HS-27A (cell line): ENCODE measurements at regions not wholly inside any gene's neighbourhood (a gene's known extent, or its start where the extent isn't known, plus 50 kb on each side); places are given as distances from the start of the nearest gene placed in this dataset.

Experiments
- DNase-seq: peaks from one replicate; pipeline ENCODE4 v3.0.0-alpha.2; 2012; ENCODE audit warnings: low read depth, missing footprints

DNA sequence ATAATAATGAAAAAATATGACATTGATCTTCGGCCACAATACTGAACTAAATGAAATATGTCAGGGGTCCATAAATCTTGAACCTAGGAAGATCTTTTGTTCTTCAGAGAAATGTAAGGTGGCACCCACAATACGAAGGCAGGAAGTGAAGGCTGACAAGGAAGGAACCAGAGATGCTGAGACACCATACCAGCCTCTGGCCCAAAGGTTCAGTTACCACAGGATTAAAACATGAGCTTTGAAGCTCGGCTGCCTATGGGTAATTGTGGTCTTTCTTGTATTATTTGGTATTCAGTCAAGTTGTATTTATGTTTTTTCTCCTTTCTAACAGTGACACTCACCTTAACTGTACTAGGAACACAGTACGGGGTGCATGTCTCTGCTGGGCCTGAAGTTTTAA is 448.8 kb upstream of the SETBP1 start:
- DNase-seq, result no peak

DNA sequence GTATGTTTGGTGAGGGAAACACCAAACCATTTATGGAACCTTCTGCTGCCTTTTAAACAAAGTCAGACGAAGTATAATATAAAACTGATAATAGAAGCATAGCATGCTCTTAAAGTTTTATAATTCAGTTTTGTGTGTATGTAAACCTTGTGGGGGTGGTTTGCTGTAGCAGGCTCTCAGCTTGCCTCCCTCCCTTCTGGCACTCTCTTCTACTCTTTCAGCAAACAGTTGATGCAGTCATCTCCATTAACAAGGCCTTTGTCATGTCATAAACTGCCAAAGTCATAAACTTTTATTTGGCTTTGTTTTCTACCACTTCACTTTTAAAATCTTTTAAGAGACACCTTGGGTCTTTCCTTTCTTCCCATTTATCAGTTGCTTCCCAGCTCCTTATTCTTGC is 448.2 kb upstream of the SETBP1 start:
- no peak for DNase-seq

DNA sequence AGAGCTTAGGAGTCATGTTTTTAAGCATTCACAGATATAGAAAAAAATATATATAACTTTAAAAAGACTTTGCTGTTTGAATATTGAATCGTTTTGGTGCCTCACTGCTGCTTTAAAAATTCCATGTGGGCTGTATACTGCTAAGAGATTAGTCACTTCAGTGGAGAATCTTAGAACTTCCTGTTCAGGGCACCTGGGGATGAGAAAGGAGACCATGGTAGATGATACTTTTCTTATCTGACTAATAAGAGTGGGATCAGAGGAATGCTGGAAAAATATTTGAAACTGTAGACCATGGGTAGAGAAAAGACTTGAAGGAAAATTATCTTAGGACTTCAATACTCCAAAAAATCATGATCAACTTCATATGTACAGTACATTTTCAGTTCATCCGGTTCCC is 442.2 kb upstream of the SETBP1 start:
- DNase-seq, result peak; percentile 3

DNA sequence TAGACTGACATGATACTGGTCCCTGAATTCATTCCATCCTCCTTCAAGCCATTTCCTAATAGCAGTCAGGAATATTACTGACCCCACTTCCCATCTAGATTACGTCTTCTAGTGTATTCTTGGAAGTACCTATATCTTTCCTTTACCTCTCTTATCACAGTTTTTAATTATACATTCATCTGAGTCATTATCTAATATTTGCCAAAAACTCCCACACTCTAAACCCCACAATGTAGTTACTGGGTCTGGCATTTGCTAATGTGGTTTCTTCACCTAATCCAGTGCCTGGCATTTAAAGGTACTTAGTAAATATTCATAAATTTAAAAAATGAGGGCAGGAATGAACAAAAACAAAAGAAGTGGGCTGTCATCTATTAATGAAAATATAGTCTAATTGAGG is 441.8 kb upstream of the SETBP1 start:
- no peak for DNase-seq

DNA sequence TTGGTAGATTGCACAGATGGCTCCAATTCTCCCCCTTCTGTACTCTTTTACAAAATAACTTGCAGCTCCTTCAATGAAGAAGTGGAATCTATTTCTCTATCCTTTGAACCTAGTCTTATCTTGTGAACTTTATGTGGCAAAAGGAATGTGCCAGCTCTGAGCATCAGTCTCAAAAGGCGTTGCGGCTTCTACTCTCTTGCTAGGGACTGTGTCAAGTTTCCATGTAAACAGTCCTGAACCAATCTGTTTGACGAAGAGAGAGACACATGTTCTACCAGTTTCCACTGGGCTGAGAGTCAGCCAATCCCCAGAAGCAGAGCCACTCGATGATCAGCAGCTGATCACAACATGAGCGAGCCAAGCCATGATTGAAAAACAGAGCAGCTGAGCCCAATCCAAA is 439.7 kb upstream of the SETBP1 start:
- DNase-seq, result no peak

DNA sequence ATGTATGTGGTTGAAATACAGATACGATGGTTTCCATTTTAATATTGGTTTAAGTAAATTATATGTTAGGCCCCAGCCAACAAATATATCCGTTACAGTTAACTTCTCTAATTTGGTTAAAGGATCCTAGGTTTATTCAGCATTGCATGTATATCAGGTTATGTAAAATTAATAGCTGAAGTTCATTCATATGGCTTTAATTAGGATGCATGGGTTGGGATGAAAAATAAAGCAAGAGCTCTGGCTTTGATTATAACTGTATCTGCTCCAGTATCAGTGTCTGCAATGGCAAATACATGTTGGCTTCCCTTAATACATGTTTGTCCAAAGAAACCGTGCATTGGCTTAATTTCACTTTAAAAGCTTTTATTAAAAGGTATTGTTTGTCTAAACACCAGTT is 435.7 kb upstream of the SETBP1 start:
- DNase-seq, result no peak

DNA sequence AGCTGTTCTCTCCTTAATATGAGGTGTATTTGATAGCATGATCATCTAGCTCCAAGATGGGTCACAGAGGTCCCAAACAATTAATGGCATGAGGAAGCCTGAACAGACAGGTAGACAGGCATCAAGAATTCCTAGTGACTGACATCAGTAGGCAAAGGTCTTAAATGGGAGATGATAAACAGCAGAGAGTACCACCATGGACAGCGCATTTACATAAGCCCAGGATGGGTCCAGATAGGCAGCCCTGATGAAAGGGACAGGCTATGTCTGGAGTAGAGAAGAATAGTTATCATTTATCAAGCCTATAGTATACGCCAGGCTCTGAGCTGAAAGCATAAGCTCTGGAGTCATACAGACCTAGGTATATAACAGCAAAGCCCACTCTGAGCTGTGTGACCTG is 434.7 kb upstream of the SETBP1 start:
- DNase-seq, result no peak

DNA sequence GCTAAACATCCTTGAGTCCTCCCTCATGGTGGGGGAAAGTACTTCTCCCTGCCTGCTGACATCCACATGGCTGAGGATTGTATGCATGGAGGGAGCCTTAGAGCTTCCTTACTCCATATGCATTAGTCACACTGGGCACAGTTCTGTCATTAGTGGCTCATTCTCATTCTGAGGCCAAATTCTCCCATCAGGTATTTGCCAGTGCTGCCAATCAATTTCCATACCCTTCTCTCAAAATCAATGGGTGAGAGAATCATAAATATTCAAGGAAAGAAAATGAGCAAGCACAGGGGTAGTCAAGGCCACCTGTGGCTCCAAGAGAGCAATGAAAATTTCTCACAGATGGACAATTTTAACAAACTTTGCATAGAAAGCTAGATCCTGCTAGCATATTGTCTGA is 422.6 kb upstream of the SETBP1 start:
- no peak for DNase-seq

DNA sequence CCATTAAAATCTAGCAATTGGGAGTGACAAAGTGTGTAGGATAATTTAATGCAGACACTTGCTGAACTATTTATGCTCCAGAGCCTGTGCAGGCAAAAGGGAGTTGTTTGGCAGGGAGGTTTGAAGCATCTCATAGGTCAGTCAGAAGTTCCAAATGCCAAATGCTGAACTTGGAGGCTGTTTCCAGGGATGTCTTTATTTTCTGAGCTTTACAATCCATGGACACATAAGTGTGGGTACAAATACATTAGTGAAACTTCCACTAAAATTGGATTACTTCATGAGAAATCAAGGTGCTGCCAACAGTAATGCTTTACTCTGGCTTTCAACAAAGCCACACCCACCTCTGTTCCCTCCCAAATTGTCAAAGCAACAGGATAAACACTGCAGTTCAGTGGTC is 422.1 kb upstream of the SETBP1 start:
- no peak for DNase-seq

DNA sequence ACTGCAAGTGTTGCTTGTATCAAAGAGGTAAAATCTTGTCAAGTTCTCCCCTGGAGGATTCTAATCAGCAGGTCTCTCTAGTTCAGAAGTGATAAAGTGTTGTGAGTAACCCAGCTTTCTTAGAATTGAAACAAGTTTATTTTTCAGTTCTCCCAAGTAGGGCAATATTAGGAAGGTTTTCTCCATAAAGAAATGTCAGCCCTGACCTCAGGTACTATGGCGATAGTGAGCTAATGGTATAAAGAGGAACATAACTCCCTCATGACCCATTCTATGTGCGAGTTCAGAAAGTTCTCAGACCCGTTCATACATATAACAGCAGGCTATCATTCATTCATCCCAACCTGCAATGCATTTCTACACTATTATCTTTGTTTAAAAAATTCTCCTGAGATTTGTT is 421.1 kb upstream of the SETBP1 start:
- no peak for DNase-seq

DNA sequence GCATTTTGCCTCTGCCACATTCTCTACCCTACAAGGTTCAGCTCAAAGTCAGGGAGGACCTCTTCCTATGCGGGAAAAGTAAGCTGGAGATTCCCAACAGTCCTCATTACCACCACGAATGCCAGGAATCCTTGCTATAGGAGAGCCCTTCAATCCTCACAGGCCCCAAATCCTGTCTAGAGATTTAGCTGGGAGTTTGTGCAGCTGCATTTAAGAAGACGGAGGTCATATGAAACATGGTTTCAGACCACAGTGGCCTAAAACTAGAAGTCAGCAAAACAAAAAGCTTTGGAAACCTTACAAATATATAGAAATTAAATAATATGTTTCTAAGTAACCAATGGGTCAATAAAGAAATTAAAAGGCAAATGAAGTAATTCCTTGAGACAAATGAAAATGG is 415.3 kb upstream of the SETBP1 start:
- no peak for DNase-seq

DNA sequence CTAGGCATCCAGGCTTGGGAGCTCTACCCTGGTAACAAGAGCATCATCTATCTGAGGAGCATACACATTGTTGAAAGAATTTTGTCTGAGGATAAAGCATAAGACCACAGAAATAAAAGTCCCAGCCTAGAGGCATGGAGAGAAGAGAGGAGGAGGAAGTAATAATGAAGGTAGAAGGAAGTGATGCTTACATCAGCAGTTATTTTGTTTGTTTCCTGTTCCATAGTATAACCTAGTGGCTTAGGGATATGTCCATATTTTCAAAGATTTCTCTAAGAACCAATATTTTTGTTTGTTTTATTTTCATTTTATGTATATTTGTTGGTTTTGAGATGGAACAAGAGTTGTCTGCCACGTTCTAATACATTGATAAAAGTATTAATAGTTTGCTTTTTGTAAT is 407.4 kb upstream of the SETBP1 start:
- DNase-seq, result no peak

DNA sequence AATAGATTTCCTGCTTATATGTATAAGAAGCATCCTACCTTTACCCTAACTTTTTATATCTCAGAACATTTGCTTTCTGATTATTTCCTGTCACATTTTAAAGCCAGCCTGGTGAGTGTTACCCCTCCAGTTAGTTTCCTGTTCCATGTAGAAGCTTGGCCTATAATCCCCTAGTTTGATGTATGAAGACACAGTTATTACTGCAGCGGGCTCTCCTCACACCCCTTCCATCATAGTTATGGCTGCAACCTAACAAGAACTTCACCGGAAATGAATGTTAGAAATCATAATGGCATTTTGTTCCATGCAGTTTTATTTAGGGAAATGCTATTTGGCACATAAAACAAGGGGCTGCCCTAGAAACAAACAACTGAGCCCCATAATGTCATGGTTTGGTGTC is 400.2 kb upstream of the SETBP1 start:
- no peak for DNase-seq

DNA sequence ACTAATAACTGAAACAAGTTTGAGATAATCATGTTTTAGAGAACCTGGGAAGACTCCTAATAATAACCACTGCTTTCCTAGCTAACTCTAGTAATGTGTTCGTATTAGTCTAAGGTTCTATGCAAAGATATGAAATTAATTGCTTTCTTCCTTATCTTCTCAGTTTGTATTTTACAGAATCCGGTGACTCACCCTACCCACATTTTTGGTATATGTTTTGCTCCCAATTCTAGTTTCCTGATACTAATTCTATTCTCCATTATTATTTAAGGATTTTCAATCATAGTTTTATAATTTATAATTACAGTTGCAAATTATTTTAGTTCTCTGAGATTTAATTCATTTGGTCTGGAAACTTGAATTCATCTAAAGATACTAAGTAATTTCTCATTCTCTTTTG is 394.6 kb upstream of the SETBP1 start:
- no peak for DNase-seq

DNA sequence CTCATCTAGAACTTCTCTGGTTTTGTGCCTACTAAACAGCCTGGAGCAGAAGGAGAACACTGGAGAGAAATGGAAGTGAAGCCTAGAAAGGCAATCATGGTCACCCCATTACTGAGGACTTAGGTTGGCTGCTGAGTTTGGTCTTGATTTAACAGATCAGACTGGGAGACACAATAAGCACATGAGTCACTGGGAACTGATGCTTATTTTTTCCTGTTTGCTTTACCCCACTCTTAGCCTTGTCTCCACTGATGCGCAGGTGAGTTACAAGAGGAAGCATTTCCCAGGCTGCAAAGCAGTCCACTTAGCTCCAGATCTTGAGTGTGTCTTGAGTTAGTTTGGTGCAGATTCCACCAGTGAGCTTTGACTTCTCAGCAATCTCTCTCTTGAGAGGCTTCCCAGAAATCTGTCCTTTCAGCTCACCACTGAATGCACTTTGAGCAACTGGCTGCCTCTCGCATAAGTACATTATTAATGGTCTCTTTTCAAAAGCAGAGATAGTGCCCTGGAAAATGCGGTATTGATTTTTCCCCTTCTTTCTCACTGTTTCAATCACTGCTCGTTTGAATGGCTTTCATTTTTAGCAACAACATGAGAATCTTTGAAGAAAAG is 390.2 kb upstream of the SETBP1 start:
- DNase-seq, result no peak

DNA sequence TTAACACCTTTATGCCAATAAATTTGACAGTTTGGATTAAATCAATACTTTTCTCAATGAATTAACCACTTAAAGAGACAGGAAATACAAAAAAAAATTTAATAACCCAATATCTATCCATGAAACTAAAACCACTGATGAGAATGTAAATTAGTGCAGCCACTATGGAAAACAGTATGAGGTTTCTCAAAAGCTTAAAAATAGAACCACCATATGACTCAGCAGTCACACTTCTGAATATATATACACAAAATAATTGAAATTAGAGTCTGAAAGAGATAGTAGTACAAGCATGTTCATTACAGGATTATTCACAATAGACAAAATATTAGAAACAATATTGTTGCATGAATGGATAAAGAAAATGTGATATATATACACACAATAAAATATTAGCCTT is 382.1 kb upstream of the SETBP1 start:
- no peak for DNase-seq

DNA sequence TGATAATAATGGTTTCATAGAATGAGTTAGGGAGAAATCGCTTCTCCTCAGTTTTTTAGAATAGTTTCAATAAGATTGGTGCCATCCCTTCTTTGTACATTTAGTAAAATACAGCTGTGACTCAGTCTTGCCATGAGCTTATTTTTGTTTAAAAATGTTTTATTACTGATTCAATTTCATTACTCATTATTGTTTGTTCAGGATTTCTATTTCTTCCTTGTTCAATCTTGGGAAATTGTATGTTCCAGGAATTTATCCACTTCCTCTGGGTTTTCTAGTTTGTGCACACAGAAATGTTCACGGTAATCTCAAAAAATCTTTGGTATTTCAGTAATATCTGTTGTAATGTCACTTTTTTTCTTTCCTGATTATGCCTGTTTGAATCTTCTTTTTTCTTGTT is 371.5 kb upstream of the SETBP1 start:
- DNase-seq, result peak; percentile 39

DNA sequence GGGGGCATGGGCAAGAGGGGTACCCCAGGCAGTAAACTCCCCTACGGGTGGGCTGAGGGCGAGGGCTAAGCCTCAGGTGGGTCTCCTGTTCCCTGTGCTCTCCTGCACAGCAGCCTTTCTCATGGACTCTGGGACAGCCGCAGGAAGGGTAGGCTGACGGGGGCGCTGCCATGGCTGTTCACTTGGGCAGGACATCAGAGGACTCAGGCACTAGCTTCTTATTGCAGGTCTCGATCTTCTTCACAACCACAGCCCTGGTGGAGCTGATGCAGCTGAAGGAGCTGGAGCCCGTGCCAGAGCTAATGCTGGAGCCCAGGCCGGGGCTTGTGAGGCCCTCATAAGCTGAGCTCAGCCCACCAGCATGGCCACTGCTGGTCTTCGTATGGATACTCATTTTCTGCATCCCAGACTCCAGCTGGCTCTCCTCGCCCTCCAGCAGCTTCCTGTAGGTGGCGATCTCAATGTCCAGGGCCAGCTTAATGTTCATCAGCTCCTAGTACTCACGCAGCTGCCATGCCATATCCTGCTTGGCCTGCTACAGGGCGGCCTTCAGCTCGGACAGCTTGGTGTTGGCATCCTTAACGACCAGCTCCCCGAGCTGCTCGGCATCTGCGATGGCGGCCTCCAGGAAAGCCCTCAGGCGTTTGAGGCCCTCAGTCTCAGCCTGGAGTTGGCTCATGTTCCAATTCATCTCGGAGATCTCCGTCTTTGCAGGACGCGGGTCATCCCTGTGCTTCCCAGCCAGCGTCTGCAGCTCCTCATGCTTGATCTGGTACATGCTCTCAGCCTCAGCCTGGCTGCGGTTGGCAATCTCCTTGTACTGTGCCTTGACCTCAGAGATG is 359.8 kb upstream of the SETBP1 start:
- no peak for DNase-seq

DNA sequence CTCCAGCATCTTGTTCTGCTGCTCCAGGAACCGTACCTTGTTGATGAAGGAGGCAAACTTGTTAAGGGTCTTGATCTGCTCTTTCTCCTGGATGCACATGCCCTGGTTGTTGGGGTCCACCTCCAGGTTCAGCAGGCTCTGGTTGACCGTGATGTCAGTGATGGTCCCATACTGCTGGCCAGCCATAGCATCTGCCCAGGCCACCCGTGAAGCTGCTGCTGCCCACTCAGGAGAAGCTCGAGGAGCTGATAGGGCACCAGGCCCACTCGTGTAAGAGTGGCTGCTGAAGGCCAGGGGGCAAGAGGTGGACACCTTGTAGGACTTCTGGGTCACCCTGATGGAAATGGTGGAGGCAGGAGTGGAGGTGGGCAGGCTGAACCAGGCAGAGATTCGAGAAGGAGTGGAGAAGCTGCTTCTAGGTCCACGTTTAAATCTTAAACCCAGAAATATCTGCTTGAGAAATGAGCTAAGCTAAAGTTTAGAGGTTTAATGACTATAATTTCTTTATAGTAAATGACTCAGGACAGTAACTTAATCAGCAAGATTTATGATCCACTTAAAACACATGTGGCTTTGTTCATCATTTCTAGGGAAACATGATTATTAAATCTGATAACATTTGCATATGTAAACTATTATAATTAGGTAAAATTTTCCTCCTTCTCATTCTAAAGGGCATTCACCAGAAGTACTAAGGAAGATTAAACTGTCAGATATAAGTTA is 358.7 kb upstream of the SETBP1 start:
- no peak for DNase-seq

DNA sequence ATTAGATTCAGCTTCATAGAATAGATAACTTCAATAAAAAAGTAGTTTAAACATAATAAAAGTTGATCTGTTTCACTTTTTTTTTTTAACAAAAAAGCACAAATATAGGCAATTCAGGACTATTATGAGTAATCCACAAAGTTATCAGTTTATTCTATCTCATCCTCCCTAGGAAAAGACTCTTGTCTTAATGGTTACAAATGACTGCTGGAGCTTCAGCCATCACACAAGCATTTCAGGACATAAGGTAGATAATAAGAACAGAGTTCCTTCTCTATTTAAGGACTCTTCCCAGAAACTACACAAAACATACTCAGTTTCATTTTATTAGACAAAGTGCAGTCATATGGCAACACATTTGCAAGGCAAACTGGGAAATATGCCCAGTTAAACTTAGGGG is 357.6 kb upstream of the SETBP1 start:
- DNase-seq, result no peak

DNA sequence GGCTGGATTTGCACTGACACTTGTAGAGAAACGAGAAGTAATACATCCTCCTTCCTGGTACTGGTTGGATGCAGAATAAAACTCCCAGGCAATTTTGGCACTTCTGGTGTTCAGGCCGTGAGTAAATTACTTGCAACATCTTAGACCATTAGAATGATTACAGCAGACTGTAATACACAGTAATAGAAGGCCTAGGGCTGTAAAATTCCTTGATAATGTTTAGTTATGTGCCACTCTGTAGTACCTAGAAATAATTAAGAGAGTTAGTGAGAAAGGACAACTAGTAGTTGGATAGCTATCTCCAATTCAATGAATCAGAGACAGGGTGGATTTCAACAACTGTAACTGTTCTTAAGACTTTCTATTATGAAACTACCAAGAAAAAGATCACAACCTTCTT is 356.3 kb upstream of the SETBP1 start:
- no peak for DNase-seq

DNA sequence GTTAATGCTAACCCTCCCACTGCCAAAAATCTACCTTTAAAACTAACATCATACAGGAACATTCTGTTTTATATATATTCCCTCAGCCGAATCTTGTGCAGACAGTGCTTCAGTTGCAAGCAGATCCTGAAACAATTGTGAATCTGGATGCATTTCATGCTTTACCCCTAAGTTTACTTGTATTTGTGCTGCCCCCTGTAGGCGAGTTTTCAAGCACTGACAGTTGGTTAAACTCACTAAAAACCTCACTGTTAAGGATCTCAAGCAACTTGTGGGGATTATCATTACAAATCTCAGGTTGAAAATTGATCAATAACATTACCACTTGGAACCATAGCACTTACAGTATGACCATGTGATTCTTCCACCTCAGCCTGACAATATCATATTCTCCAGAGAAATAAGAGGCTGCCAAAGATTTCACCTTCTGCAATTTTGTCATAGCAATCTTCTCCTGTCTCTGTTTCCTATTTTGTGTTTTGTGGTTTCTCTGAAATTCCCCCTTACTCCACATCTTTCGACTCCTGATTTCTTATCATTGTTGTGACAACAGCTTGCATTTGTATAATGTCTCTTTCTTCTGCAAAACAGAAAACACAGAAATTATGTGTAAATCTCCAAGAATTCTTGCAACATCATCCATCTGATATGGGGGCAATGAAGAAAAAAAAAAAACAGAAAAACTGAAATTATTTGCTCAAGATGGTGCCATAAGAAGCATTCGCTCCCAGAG is 354.6 kb upstream of the SETBP1 start:
- DNase-seq, result peak; percentile 29
